Neural cell (in vitro differentiated cells): ENCODE measurements at regions not wholly inside any gene's neighbourhood (a gene's known extent, or its start where the extent isn't known, plus 50 kb on each side); places are given as distances from the start of the nearest gene placed in this dataset.

ENCODE experiments used
- EP300 ChIP-seq: fragments of 450-650 bp; conservative IDR thresholded peaks from 2 replicates; pipeline ENCODE4 v1.6.1; 2014; ENCODE audit warnings: antibody characterized with exemption, mild to moderate bottlenecking, moderate library complexity; ENCODE audit not compliant: poor library complexity, severe bottlenecking
- EZH2 ChIP-seq: fragments of 200-600, 300-800 bp; shearing (Covaris generic), sonication (generic); IDR thresholded peaks from 2 replicates; pipeline ENCODE4 v1.6.1; 2014; ENCODE audit warnings: antibody characterized with exemption, low read length, borderline replicate concordance, mild to moderate bottlenecking; ENCODE audit not compliant: insufficient read depth, poor library complexity, severe bottlenecking
- POLR2AphosphoS5 ChIP-seq: IDR thresholded peaks from 2 replicates; pipeline ENCODE4 v1.6.1; 2012
- REST ChIP-seq: IDR thresholded peaks from 2 replicates; pipeline ENCODE4 v1.6.1; 2012; ENCODE audit warnings: borderline replicate concordance
- TAF1 ChIP-seq: IDR thresholded peaks from 2 replicates; pipeline ENCODE4 v1.6.1; 2012; ENCODE audit warnings: low read depth
- TF ChIP-seq, protein P1 (sequence below): fragments of 450-650 bp; IDR thresholded peaks from 2 replicates; pipeline ENCODE4 v1.5.1; 2014; ENCODE audit warnings: antibody characterized with exemption, mild to moderate bottlenecking, moderate library complexity; ENCODE audit not compliant: poor library complexity, severe bottlenecking

DNA sequence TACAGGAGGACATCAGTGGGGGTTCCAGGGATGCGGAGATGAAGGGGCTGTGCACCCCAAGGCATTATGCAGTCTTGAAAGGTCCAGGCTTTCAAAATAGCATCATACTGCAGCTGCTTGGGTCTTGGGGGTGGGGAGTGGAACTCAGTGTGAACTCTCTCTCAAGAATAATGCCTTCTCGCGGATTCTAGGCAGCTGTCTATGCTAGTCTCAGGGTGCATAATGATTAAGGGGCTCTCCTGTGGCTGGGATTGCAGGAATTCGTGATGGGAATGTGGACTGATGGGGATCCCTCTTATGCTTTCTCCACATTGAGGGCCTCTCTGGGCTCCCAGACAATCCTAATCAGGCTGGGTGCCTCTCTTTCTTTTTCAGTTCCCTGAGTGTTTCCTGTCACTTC lies 172.2 kb upstream of the ARHGAP24 start:
- no peak for TF ChIP-seq POLR2AphosphoS5
- TF ChIP-seq, protein P1, sequence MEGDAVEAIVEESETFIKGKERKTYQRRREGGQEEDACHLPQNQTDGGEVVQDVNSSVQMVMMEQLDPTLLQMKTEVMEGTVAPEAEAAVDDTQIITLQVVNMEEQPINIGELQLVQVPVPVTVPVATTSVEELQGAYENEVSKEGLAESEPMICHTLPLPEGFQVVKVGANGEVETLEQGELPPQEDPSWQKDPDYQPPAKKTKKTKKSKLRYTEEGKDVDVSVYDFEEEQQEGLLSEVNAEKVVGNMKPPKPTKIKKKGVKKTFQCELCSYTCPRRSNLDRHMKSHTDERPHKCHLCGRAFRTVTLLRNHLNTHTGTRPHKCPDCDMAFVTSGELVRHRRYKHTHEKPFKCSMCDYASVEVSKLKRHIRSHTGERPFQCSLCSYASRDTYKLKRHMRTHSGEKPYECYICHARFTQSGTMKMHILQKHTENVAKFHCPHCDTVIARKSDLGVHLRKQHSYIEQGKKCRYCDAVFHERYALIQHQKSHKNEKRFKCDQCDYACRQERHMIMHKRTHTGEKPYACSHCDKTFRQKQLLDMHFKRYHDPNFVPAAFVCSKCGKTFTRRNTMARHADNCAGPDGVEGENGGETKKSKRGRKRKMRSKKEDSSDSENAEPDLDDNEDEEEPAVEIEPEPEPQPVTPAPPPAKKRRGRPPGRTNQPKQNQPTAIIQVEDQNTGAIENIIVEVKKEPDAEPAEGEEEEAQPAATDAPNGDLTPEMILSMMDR: no peak
- no peak for TF ChIP-seq REST
- no peak for TF ChIP-seq EZH2
- no peak for TF ChIP-seq EP300
- TF ChIP-seq TAF1: no peak
